ENCODE measurements at regions not wholly inside any gene's neighbourhood (a gene's known extent, or its start where the extent isn't known, plus 50 kb on each side); places are given as distances from the start of the nearest gene placed in this dataset.

- Histone ChIP-seq H3K79me2 (ENCODE audit: low read depth) (no peaks in the 10 kb centered on the region), H3K27ac (no peak overlapping the region), H3K9me2 (ENCODE audit: insufficient read depth) (no peaks in the 10 kb centered on the region), H3F3A (ENCODE audit: insufficient read depth, low read depth) (no peaks in the 10 kb centered on the region), H3K4me3 (no peak overlapping the region), H3K9me3 (ENCODE audit: insufficient read depth, low read depth) (no peaks in the 10 kb centered on the region), H4K20me1 (ENCODE audit: insufficient read depth) (no peaks in the 10 kb centered on the region), H2AFZ (no peak overlapping the region), H3K4me2 (no peak overlapping the region), H3K4me1 (replicated peaks; ENCODE audit: insufficient read depth) (no peaks in the 10 kb centered on the region), H3K36me3 (ENCODE audit: low read depth) (no peaks in the 10 kb centered on the region), H3K27me3 (ENCODE audit: insufficient read depth, low read depth) (peaks cover 40% of the 10 kb centered on the region)
- ChIA-PET CTCF (interaction anchor here (0.7 kb wide), 1 partner anchor 684 kb away, joined by 3 read pairs; no protein-coding TSS in a partner anchor), POLR2A (ENCODE audit: unreplicated experiment) (interaction anchor here (0.6 kb wide), 1 partner anchor 10 kb away, joined by 3 read pairs; no protein-coding TSS in a partner anchor)
- no peak for DNase-seq
- no TSS peak for BruUV-seq (replicated peaks)
- TF ChIP-seq CTCF (conservative IDR thresholded peaks at IDR 0.05): no peak
- TF ChIP-seq EZH2 (IDR thresholded peaks at IDR 0.05; ENCODE audit: low read depth): no peak
- intact Hi-C loops (cut with micrococcal nuclease; ENCODE audit: unreplicated experiment): no loop called here
These were observed 405.4 kb downstream of the ZSWIM6 start for GRCh38 chr5:61737301-61737963.

GRCh38 chr5:61737964-61738340, 405.9 kb downstream of the ZSWIM6 start:
- no TSS peak for BruUV-seq (replicated peaks)
- CTCF ChIA-PET: interaction anchor here (0.7 kb wide), 1 partner anchor 685 kb away, joined by 3 read pairs; no protein-coding TSS in a partner anchor

GRCh38 chr5:61738446-61738845, 406.4 kb downstream of the ZSWIM6 start:
- H3K4me3 ChIP-seq: no peak overlapping the region
- no peaks in the 10 kb centered on the region for H3F3A ChIP-seq (ENCODE audit: insufficient read depth, low read depth)
- no peaks in the 10 kb centered on the region for H3K79me2 ChIP-seq (ENCODE audit: low read depth)
- ChIA-PET CTCF (interaction anchor here (0.6 kb wide), 1 partner anchor 58 kb away, joined by 3 read pairs; no protein-coding TSS in a partner anchor), POLR2A (ENCODE audit: unreplicated experiment) (no interaction called here)
- intact Hi-C loops (cut with micrococcal nuclease; ENCODE audit: unreplicated experiment): no loop called here
- H3K9me3 ChIP-seq (ENCODE audit: insufficient read depth, low read depth): no peaks in the 10 kb centered on the region
- no peaks in the 10 kb centered on the region for H3K4me1 ChIP-seq (replicated peaks; ENCODE audit: insufficient read depth)
- no peaks in the 10 kb centered on the region for H3K36me3 ChIP-seq (ENCODE audit: low read depth)
- H4K20me1 ChIP-seq (ENCODE audit: insufficient read depth): no peaks in the 10 kb centered on the region
- no peak overlapping the region for H3K4me2 ChIP-seq
- TF ChIP-seq EZH2 (IDR thresholded peaks at IDR 0.05; ENCODE audit: low read depth): no peak
- no peak for TF ChIP-seq CTCF (conservative IDR thresholded peaks at IDR 0.05)
- BruUV-seq (replicated peaks): no TSS peak
- no peaks in the 10 kb centered on the region for H3K9me2 ChIP-seq (ENCODE audit: insufficient read depth)
- H3K27me3 ChIP-seq (ENCODE audit: insufficient read depth, low read depth): peaks cover 32% of the 10 kb centered on the region
- no peak for DNase-seq
- H3K27ac ChIP-seq: no peak overlapping the region
- no peak overlapping the region for H2AFZ ChIP-seq

More at GRCh38 chr5:61737964-61738340, 405.9 kb downstream of the ZSWIM6 start:
- Histone ChIP-seq H4K20me1 (ENCODE audit: insufficient read depth) (no peaks in the 10 kb centered on the region), H3K9me3 (ENCODE audit: insufficient read depth, low read depth) (no peaks in the 10 kb centered on the region), H3K9me2 (ENCODE audit: insufficient read depth) (no peaks in the 10 kb centered on the region), H3K27ac (no peak overlapping the region), H3K4me1 (replicated peaks; ENCODE audit: insufficient read depth) (no peaks in the 10 kb centered on the region), H3K79me2 (ENCODE audit: low read depth) (no peaks in the 10 kb centered on the region), H3F3A (ENCODE audit: insufficient read depth, low read depth) (no peaks in the 10 kb centered on the region), H2AFZ (no peak overlapping the region), H3K4me2 (no peak overlapping the region), H3K36me3 (ENCODE audit: low read depth) (no peaks in the 10 kb centered on the region), H3K27me3 (ENCODE audit: insufficient read depth, low read depth) (peaks cover 36% of the 10 kb centered on the region), H3K4me3 (no peak overlapping the region)
- intact Hi-C loops (cut with micrococcal nuclease; ENCODE audit: unreplicated experiment): no loop called here
- DNase-seq: no peak
- TF ChIP-seq CTCF (conservative IDR thresholded peaks at IDR 0.05) (no peak), EZH2 (IDR thresholded peaks at IDR 0.05; ENCODE audit: low read depth) (no peak)
- POLR2A ChIA-PET (ENCODE audit: unreplicated experiment): interaction anchor here (0.6 kb wide), 1 partner anchor 10 kb away, joined by 3 read pairs; no protein-coding TSS in a partner anchor
